ENCODE measurements at regions not wholly inside any gene's neighbourhood (a gene's known extent, or its start where the extent isn't known, plus 50 kb on each side); places are given as distances from the start of the nearest gene placed in this dataset.

GRCh38 chr4:159542296-159542695 is 439.4 kb downstream of the RAPGEF2 start:
- TF ChIP-seq POLR2A (IDR thresholded peaks at IDR 0.05) (no peak), CTCF (IDR thresholded peaks at IDR 0.05) (no peak)

All from lower leg skin (tissue), 3 donors.